Neutrophil (primary cell): ENCODE measurements at regions not wholly inside any gene's neighbourhood (a gene's known extent, or its start where the extent isn't known, plus 50 kb on each side); places are given as distances from the start of the nearest gene placed in this dataset.

Experiments
- H3K27ac ChIP-seq: fragments of 200-600 bp; sonication (generic); 2 replicates; pipeline ENCODE4 v1.5.1; 2016; ENCODE audit warnings: mild to moderate bottlenecking, moderate library complexity
- H3K27me3 ChIP-seq: fragments of 200-600 bp; sonication (generic); 2 replicates; pipeline ENCODE4 v1.6.0; 2016; ENCODE audit warnings: mild to moderate bottlenecking
- H3K36me3 ChIP-seq: fragments of 200-600 bp; sonication (generic); 2 replicates; pipeline ENCODE4 v1.5.1; 2017
- H3K4me1 ChIP-seq, 2 experiments: fragments of 200-600 bp in 1 of 2; sonication (generic) in 1 of 2; 1 replicate in 1 of 2; 2 replicates in 1 of 2; pipeline versions ENCODE4 v1.5.1 to v1.6.1; 2013 to 2016; ENCODE audit warnings: low read depth in 1 of 2, low read length in 1 of 2, mild to moderate bottlenecking in 1 of 2, moderate library complexity in 1 of 2; ENCODE audit not compliant: control insufficient read depth in 1 of 2, insufficient read depth in 1 of 2
- H3K4me3 ChIP-seq, 2 experiments: fragments of 200-600 bp in 1 of 2; sonication (generic) in 1 of 2; 1 replicate in 1 of 2; 2 replicates in 1 of 2; pipeline ENCODE4 v1.5.1; 2013 to 2016; ENCODE audit warnings: low read depth in 1 of 2, low read length in 1 of 2, mild to moderate bottlenecking in 1 of 2, moderate library complexity in 1 of 2
- H3K9me3 ChIP-seq: fragments of 200-600 bp; sonication (generic); 2 replicates; pipeline ENCODE4 v1.5.1; 2016
- TF ChIP-seq, protein P1 (sequence below): fragments of 200-600 bp; sonication (generic); IDR thresholded peaks from 2 replicates; pipeline ENCODE4 v1.5.1; 2016; ENCODE audit warnings: antibody characterized with exemption

DNA sequence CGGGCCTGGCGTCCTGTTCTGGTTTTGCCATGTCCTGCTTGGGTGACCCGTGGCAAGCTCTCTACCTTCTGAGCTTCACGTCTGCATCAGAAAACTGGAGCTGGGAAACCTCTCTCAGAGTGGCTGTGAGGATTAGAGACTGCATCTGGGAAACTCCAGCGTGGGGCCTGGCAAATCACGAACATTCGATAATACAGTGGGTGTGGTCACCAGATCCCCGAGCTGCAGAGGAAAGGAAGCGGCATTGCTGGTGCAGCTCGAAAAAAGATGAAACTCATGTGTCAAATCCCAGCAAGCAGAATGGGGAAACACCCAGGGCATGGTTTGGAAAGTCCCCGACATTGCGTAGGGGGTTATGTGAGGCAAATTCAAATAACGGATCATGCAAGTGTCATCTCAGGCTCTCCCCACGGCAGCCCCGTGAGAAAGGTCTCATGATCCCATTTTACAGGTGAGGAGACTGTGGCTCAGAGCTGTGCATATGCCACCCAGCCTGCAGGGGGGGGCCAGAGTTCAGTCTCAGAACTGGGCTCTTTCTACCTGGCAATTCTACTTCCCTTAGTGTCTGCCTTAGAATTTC is 98.1 kb upstream of the VRK1 start:
- TF ChIP-seq, protein P1, sequence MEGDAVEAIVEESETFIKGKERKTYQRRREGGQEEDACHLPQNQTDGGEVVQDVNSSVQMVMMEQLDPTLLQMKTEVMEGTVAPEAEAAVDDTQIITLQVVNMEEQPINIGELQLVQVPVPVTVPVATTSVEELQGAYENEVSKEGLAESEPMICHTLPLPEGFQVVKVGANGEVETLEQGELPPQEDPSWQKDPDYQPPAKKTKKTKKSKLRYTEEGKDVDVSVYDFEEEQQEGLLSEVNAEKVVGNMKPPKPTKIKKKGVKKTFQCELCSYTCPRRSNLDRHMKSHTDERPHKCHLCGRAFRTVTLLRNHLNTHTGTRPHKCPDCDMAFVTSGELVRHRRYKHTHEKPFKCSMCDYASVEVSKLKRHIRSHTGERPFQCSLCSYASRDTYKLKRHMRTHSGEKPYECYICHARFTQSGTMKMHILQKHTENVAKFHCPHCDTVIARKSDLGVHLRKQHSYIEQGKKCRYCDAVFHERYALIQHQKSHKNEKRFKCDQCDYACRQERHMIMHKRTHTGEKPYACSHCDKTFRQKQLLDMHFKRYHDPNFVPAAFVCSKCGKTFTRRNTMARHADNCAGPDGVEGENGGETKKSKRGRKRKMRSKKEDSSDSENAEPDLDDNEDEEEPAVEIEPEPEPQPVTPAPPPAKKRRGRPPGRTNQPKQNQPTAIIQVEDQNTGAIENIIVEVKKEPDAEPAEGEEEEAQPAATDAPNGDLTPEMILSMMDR: no peak
- H3K9me3 ChIP-seq: no peaks in the 10 kb centered on the region
- no peak overlapping the region for H3K4me3 ChIP-seq
- H3K27me3 ChIP-seq: peaks cover 8% of the 10 kb centered on the region
- H3K4me1 ChIP-seq: no peaks in the 10 kb centered on the region
- H3K27ac ChIP-seq: no peak overlapping the region
- H3K36me3 ChIP-seq: no peaks in the 10 kb centered on the region

DNA sequence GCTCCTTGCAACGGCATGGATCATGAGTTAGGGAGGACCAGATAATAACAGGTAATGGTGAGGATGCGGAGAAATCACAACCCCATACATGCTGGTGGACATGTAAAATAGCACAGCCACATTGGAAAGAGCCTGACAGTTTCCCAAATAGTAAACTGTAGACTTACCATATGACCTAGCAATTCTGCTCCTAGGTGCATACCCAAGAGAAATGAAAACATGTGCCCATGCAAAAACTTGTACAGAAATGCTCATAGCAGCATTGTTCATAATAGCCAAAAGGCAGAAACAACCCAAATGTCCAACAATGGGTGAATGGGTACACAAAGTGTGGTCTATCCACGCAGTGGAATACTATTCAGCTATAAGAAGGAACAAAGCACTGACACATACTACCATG is 97.5 kb upstream of the VRK1 start:
- Histone ChIP-seq H3K4me1 (no peaks in the 10 kb centered on the region), H3K36me3 (no peaks in the 10 kb centered on the region), H3K27me3 (peaks cover 8% of the 10 kb centered on the region), H3K27ac (no peak overlapping the region), H3K4me3 (no peak overlapping the region), H3K9me3 (no peaks in the 10 kb centered on the region)
- TF ChIP-seq, protein P1: no peak

DNA sequence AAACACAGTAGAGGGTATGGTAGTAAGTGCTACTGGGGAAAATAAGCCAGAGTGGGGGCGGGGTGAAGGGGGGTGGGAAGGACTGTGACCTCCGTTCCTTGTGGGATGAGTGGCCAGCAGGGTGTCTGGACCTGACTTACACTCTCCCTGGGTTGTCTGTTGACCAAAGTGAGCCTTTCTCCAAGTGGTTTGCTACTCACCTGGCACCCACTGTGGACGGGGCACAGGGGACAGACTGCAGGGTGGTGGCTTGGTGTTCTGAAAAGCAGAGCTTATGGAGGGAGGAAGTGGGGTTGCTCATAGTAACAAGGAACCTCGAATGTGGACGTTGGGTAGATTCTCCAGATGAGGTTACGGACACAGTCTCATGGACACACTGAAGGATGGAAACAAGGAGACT is 94.4 kb upstream of the VRK1 start:
- Histone ChIP-seq H3K4me3 (no peak overlapping the region), H3K36me3 (no peaks in the 10 kb centered on the region), H3K4me1 (peaks cover 0 to 4% of the 10 kb centered on the region in 2 experiments), H3K9me3 (no peaks in the 10 kb centered on the region), H3K27me3 (peaks cover 10% of the 10 kb centered on the region), H3K27ac (no peak overlapping the region)
- TF ChIP-seq, protein P1: no peak

DNA sequence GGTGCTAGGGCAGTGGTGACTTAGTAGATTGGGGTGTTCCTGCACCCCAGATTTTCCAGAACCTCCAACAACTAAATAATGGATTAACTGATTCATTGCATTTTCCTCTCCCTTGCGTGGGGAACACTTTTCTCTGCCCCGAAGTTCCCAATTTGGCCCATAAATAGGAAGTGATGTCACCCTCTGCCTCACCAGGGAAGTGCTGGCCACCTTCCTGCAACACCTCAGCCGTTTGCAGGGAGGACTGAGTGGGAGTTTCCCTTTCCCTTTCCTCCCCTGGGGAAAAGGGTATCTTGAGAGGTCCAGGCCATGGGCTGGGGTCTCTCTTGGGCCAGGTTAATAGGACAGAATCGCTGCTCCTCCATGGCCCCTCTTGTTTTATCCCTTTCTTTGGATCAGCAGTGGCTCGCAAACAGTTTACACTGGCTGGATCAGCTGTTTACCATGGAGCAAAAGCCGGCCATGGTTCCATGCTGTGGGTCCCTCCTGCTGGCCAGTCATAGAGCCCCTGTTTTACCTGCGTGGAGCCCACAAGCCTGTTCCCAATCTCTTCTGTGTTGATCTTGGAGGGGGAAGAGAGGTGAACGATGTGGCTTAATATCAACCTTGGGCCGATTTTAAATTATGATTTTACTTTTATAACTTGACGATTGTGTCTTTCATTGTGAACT is 91.6 kb upstream of the VRK1 start:
- no peaks in the 10 kb centered on the region for H3K9me3 ChIP-seq
- peaks cover 21% of the 10 kb centered on the region for H3K27me3 ChIP-seq
- peaks cover 0 to 4% of the 10 kb centered on the region in 2 experiments for H3K4me1 ChIP-seq
- no peak overlapping the region for H3K27ac ChIP-seq
- H3K4me3 ChIP-seq: no peak overlapping the region
- no peaks in the 10 kb centered on the region for H3K36me3 ChIP-seq
- TF ChIP-seq, protein P1: no peak

DNA sequence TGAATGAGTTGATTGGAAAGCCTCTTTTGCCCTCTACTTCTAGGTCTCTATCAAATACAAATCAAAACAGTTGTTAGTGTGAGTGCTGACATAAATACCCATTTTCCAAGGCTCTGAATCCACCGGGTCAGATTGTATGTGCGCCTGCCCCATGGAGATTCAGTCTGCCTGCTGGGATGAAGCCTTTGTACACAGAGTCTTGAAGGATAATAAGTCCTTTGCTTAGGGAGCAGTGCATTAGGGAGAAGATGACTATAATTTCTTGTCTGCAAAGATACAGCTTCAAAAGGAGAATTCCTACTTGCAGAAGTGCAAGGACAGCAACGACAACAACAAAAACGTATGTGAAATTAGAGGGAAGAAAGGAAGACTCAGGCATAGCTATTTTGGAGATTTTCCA is 90.3 kb upstream of the VRK1 start:
- H3K27me3 ChIP-seq: peaks cover 24% of the 10 kb centered on the region
- H3K4me1 ChIP-seq: peaks cover 0 to 4% of the 10 kb centered on the region in 2 experiments
- no peaks in the 10 kb centered on the region for H3K36me3 ChIP-seq
- H3K9me3 ChIP-seq: no peaks in the 10 kb centered on the region
- no peak overlapping the region for H3K27ac ChIP-seq
- H3K4me3 ChIP-seq: no peak overlapping the region
- TF ChIP-seq, protein P1: no peak
